Endothelial cell (in vitro differentiated cells): ENCODE measurements at regions not wholly inside any gene's neighbourhood (a gene's known extent, or its start where the extent isn't known, plus 50 kb on each side); places are given as distances from the start of the nearest gene placed in this dataset.

Source experiments
- DNase-seq: peaks from one replicate; pipeline ENCODE4 v3.0.0; 2021; ENCODE audit warnings: low spot score
- H3K27ac Mint-ChIP-seq: one replicate; pipeline ENCODE4 v1.8.0; 2021; ENCODE audit warnings: mixed read lengths, inconsistent platforms; ENCODE audit not compliant: unreplicated experiment
- H3K27me3 Mint-ChIP-seq: one replicate; pipeline ENCODE4 v1.8.0; 2021; ENCODE audit warnings: mild to moderate bottlenecking, moderate library complexity, mixed read lengths, inconsistent platforms; ENCODE audit not compliant: unreplicated experiment
- H3K36me3 Mint-ChIP-seq: one replicate; pipeline ENCODE4 v1.8.0; 2021; ENCODE audit warnings: mild to moderate bottlenecking, low read depth, mixed read lengths, inconsistent platforms; ENCODE audit not compliant: unreplicated experiment
- H3K4me1 Mint-ChIP-seq: one replicate; pipeline ENCODE4 v1.8.0; 2021; ENCODE audit warnings: mild to moderate bottlenecking, mixed read lengths, inconsistent platforms; ENCODE audit not compliant: unreplicated experiment
- H3K4me3 Mint-ChIP-seq: one replicate; pipeline ENCODE4 v1.8.0; 2021; ENCODE audit warnings: mild to moderate bottlenecking, mixed read lengths, inconsistent platforms; ENCODE audit not compliant: unreplicated experiment
- H3K9me3 Mint-ChIP-seq: one replicate; pipeline ENCODE4 v1.8.0; 2021; ENCODE audit warnings: mixed read lengths, inconsistent platforms; ENCODE audit not compliant: unreplicated experiment
- TF ChIP-seq, protein P1 (sequence below): fragments of 200-600 bp; sonication (generic); IDR thresholded peaks from one replicate; pipeline ENCODE4 v1.5.0; 2021; ENCODE audit warnings: antibody characterized with exemption; ENCODE audit not compliant: unreplicated experiment

- no peak for DNase-seq
- H3K36me3 Mint-ChIP-seq: peaks cover 11% of the 10 kb centered on the region
- H3K4me1 Mint-ChIP-seq: peaks cover 16% of the 10 kb centered on the region
- H3K27me3 Mint-ChIP-seq: peaks cover 4% of the 10 kb centered on the region
- no peak overlapping the region for H3K27ac Mint-ChIP-seq
- TF ChIP-seq, protein P1, sequence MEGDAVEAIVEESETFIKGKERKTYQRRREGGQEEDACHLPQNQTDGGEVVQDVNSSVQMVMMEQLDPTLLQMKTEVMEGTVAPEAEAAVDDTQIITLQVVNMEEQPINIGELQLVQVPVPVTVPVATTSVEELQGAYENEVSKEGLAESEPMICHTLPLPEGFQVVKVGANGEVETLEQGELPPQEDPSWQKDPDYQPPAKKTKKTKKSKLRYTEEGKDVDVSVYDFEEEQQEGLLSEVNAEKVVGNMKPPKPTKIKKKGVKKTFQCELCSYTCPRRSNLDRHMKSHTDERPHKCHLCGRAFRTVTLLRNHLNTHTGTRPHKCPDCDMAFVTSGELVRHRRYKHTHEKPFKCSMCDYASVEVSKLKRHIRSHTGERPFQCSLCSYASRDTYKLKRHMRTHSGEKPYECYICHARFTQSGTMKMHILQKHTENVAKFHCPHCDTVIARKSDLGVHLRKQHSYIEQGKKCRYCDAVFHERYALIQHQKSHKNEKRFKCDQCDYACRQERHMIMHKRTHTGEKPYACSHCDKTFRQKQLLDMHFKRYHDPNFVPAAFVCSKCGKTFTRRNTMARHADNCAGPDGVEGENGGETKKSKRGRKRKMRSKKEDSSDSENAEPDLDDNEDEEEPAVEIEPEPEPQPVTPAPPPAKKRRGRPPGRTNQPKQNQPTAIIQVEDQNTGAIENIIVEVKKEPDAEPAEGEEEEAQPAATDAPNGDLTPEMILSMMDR: no peak
- no peaks in the 10 kb centered on the region for H3K9me3 Mint-ChIP-seq
- no peak overlapping the region for H3K4me3 Mint-ChIP-seq
Observed at GRCh38 chr16:86355531-86355930, 154.8 kb upstream of the FOXF1 start.

- Mint-ChIP-seq H3K4me1 (peaks cover 12% of the 10 kb centered on the region), H3K27ac (no peak overlapping the region), H3K27me3 (peaks cover 4% of the 10 kb centered on the region), H3K9me3 (no peaks in the 10 kb centered on the region), H3K4me3 (no peak overlapping the region), H3K36me3 (peaks cover 11% of the 10 kb centered on the region)
- DNase-seq: no peak
- TF ChIP-seq, protein P1: no peak
Observed at GRCh38 chr16:86355951-86356350, 154.4 kb upstream of the FOXF1 start.

GRCh38 chr16:86356804-86357203 lies 153.5 kb upstream of the FOXF1 start:
- DNase-seq: no peak
- Mint-ChIP-seq H3K27ac (no peak overlapping the region), H3K9me3 (no peaks in the 10 kb centered on the region), H3K27me3 (peaks cover 3% of the 10 kb centered on the region), H3K4me1 (peaks cover 6% of the 10 kb centered on the region), H3K36me3 (peaks cover 11% of the 10 kb centered on the region), H3K4me3 (no peak overlapping the region)
- TF ChIP-seq, protein P1: no peak

- no peaks in the 10 kb centered on the region for H3K9me3 Mint-ChIP-seq
- H3K27me3 Mint-ChIP-seq: peaks cover 3% of the 10 kb centered on the region
Observed at GRCh38 chr16:86357303-86357702, 153.0 kb upstream of the FOXF1 start.

DNA sequence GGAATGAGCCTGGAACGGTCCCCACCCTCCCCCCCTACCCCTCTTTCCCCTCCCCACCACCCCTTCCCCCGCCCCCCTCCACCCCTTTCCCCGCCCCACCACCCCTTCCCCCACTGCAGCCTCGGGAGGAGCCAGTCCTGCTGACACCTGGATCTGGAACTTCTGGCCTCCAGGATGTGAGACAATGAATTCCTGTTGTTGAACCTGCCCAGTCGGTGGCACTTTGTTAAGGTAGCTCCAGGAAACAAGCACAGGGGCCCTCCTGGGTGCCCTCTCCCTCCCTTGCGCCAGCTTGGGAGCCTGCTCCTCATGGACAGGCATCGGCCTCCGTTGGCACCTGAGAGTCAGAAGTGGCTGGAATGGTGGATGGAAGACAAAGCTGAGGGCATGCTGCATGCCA lies 152.4 kb upstream of the FOXF1 start:
- no peak for DNase-seq
- TF ChIP-seq, protein P1: no peak
- Mint-ChIP-seq H3K4me1 (peaks cover 6% of the 10 kb centered on the region), H3K27me3 (peaks cover 3% of the 10 kb centered on the region), H3K27ac (no peak overlapping the region), H3K9me3 (no peaks in the 10 kb centered on the region), H3K36me3 (peaks cover 11% of the 10 kb centered on the region), H3K4me3 (no peak overlapping the region)

More at GRCh38 chr16:86357303-86357702, 153.0 kb upstream of the FOXF1 start:
- no peak for DNase-seq
- peaks cover 6% of the 10 kb centered on the region for H3K4me1 Mint-ChIP-seq
- TF ChIP-seq, protein P1: no peak
- H3K27ac Mint-ChIP-seq: no peak overlapping the region
- H3K4me3 Mint-ChIP-seq: no peak overlapping the region
- H3K36me3 Mint-ChIP-seq: peaks cover 11% of the 10 kb centered on the region
